ENCODE measurements at regions not wholly inside any gene's neighbourhood (a gene's known extent, or its start where the extent isn't known, plus 50 kb on each side); places are given as distances from the start of the nearest gene placed in this dataset.

DNA sequence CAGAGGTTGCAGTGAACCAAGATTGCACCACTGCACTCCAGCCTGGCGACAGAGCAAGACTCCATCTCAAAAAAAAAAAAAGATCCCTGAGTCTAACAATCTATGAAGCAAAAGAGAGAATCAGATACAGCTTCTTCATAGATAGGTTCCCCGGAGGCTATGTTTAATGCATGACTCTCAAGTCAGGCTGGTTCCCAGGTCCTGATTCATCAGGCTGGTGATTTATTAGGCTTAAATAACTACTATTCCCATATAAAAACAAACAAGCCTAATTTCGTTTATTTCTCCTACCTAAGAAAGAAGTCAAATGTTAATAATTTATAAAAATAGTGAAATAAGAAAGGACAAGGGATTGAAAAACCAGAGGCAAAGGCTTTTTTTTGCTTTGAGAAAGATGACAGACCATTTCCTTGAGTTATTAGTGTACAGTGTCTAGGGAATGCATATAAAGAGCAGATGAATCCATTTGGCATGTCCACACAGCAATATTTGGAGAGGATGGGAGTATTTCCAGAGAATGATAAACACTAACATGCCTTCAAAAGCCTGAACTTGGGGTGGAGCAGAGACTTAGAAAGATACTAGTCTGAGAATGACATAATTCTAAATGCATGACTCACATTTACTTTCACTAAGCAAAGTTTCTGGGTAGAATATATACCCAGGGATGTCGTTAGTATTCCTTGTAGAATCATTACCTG is 115.3 kb downstream of the NREP start:
- intact Hi-C loops (cut with micrococcal nuclease; ENCODE audit: unreplicated experiment): no loop called here
- Histone ChIP-seq H3K27ac (ENCODE audit: extremely low read length, insufficient read depth, low read length) (no peak overlapping the region), H3K79me2 (ENCODE audit: insufficient read depth, low read length) (no peaks in the 10 kb centered on the region), H3K9me3 (ENCODE audit: low read length) (peaks cover 30% of the 10 kb centered on the region), H2AFZ (ENCODE audit: low read length) (no peak overlapping the region), H3K4me3 (replicated peaks in 1 of 3; ENCODE audit: insufficient read depth in 1 of 3, low read depth in 2 of 3, low read length in 3 of 3) (no peak overlapping the region), H3K4me1 (ENCODE audit: insufficient read depth, low read length) (peaks cover 35% of the 10 kb centered on the region), H3K9ac (ENCODE audit: insufficient read depth, low read depth, low read length) (no peak overlapping the region), H4K20me1 (ENCODE audit: insufficient read depth, low read length) (no peaks in the 10 kb centered on the region), H3K4me2 (ENCODE audit: low read depth, low read length) (no peak overlapping the region), H3K27me3 (ENCODE audit: control insufficient read depth in 1 of 2, insufficient read depth in 2 of 2, low read length in 2 of 2) (no peaks in the 10 kb centered on the region), H3K36me3 (replicated peaks in 1 of 2; ENCODE audit: control insufficient read depth in 1 of 2, insufficient read depth in 2 of 2, low read length in 2 of 2) (no peaks in the 10 kb centered on the region)
- TF ChIP-seq, protein P1, sequence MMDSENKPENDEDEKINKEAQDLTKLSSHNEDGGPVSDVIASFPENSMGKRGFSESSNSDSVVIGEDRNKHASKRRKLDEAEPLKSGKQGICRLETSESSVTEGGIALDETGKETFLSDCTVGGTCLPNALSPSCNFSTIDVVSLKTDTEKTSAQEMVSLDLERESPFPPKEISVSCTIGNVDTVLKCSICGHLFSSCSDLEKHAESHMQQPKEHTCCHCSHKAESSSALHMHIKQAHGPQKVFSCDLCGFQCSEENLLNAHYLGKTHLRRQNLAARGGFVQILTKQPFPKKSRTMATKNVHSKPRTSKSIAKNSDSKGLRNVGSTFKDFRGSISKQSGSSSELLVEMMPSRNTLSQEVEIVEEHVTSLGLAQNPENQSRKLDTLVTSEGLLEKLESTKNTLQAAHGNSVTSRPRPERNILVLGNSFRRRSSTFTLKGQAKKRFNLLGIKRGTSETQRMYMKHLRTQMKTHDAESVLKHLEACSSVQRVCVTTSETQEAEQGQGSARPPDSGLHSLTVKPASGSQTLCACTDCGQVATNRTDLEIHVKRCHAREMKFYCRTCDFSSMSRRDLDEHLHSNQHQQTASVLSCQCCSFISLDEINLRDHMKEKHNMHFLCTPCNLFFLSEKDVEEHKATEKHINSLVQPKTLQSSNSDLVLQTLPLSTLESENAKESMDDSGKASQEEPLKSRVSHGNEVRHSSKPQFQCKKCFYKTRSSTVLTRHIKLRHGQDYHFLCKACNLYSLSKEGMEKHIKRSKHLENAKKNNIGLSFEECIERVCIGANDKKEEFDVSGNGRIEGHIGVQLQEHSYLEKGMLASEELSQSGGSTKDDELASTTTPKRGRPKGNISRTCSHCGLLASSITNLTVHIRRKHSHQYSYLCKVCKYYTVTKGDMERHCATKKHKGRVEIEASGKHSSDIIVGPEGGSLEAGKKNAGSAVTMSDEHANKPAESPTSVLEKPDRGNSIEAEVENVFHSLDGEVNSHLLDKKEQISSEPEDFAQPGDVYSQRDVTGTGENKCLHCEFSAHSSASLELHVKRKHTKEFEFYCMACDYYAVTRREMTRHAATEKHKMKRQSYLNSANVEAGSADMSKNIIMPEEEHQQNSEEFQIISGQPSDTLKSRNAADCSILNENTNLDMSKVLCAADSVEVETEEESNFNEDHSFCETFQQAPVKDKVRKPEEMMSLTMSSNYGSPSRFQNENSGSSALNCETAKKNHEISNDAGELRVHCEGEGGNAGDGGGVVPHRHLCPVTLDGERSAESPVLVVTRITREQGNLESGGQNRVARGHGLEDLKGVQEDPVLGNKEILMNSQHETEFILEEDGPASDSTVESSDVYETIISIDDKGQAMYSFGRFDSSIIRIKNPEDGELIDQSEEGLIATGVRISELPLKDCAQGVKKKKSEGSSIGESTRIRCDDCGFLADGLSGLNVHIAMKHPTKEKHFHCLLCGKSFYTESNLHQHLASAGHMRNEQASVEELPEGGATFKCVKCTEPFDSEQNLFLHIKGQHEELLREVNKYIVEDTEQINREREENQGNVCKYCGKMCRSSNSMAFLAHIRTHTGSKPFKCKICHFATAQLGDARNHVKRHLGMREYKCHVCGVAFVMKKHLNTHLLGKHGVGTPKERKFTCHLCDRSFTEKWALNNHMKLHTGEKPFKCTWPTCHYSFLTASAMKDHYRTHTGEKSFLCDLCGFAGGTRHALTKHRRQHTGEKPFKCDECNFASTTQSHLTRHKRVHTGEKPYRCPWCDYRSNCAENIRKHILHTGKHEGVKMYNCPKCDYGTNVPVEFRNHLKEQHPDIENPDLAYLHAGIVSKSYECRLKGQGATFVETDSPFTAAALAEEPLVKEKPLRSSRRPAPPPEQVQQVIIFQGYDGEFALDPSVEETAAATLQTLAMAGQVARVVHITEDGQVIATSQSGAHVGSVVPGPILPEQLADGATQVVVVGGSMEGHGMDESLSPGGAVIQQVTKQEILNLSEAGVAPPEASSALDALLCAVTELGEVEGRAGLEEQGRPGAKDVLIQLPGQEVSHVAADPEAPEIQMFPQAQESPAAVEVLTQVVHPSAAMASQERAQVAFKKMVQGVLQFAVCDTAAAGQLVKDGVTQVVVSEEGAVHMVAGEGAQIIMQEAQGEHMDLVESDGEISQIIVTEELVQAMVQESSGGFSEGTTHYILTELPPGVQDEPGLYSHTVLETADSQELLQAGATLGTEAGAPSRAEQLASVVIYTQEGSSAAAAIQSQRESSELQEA (CRISPR knock-in tag; IDR thresholded peaks at IDR 0.05; ENCODE audit: not compliant biosample characterization): no peak
- TF ChIP-seq, protein P2, sequence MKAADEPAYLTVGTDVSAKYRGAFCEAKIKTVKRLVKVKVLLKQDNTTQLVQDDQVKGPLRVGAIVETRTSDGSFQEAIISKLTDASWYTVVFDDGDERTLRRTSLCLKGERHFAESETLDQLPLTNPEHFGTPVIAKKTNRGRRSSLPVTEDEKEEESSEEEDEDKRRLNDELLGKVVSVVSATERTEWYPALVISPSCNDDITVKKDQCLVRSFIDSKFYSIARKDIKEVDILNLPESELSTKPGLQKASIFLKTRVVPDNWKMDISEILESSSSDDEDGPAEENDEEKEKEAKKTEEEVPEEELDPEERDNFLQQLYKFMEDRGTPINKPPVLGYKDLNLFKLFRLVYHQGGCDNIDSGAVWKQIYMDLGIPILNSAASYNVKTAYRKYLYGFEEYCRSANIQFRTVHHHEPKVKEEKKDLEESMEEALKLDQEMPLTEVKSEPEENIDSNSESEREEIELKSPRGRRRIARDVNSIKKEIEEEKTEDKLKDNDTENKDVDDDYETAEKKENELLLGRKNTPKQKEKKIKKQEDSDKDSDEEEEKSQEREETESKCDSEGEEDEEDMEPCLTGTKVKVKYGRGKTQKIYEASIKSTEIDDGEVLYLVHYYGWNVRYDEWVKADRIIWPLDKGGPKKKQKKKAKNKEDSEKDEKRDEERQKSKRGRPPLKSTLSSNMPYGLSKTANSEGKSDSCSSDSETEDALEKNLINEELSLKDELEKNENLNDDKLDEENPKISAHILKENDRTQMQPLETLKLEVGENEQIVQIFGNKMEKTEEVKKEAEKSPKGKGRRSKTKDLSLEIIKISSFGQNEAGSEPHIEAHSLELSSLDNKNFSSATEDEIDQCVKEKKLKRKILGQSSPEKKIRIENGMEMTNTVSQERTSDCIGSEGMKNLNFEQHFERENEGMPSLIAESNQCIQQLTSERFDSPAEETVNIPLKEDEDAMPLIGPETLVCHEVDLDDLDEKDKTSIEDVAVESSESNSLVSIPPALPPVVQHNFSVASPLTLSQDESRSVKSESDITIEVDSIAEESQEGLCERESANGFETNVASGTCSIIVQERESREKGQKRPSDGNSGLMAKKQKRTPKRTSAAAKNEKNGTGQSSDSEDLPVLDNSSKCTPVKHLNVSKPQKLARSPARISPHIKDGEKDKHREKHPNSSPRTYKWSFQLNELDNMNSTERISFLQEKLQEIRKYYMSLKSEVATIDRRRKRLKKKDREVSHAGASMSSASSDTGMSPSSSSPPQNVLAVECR (CRISPR knock-in tag; IDR thresholded peaks at IDR 0.05; ENCODE audit: borderline replicate concordance): no peak
- TF ChIP-seq HDAC1 (CRISPR knock-in tag; IDR thresholded peaks at IDR 0.05): no peak
- TF ChIP-seq SETDB1 (CRISPR knock-in tag; IDR thresholded peaks at IDR 0.05; ENCODE audit: borderline replicate concordance): no peak
- no peak for TF ChIP-seq NCOA2 (CRISPR knock-in tag; IDR thresholded peaks at IDR 0.05)
- no peak for TF ChIP-seq MEIS2 (CRISPR knock-in tag; IDR thresholded peaks at IDR 0.05)
- TF ChIP-seq ZSCAN29 (CRISPR knock-in tag; conservative IDR thresholded peaks at IDR 0.05): no peak
- TF ChIP-seq, protein P3, sequence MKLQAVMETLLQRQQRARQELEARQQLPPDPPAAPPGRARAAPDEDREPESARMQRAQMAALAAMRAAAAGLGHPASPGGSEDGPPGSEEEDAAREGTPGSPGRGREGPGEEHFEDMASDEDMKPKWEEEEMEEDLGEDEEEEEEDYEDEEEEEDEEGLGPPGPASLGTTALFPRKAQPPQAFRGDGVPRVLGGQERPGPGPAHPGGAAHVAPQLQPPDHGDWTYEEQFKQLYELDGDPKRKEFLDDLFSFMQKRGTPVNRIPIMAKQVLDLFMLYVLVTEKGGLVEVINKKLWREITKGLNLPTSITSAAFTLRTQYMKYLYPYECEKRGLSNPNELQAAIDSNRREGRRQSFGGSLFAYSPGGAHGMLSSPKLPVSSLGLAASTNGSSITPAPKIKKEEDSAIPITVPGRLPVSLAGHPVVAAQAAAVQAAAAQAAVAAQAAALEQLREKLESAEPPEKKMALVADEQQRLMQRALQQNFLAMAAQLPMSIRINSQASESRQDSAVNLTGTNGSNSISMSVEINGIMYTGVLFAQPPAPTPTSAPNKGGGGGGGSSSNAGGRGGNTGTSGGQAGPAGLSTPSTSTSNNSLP (IDR thresholded peaks at IDR 0.05; ENCODE audit: low read depth, low read length): no peak
- no peak for TF ChIP-seq REXO4 (CRISPR knock-in tag; IDR thresholded peaks at IDR 0.05; ENCODE audit: borderline replicate concordance)
- TF ChIP-seq SSRP1 (CRISPR knock-in tag; IDR thresholded peaks at IDR 0.05): no peak
- TF ChIP-seq KLF11 (CRISPR knock-in tag; IDR thresholded peaks at IDR 0.05): no peak
- ChIA-PET CTCF (ENCODE audit: low intra/inter-chr PET ratio, low total read pairs) (no interaction called here), POLR2A (no interaction called here)
- WGBS (ENCODE audit: low lambda C conversion rate): 28% methylated on average over 4 of the region's 4 CpGs
- in situ Hi-C loops (cut with HindIII; ENCODE audit: extremely low pct_ligation_motif_present, low pct_unique_long_range_greater_than_20kb): no loop called here
- FAIRE-seq: no peak
- no TSS peak for BruUV-seq (replicated peaks)
- ATAC-seq: no peak
- DNase-seq (ENCODE audit: low spot score): no peak
